Amygdala (tissue), 56 donors: ENCODE measurements at regions not wholly inside any gene's neighbourhood (a gene's known extent, or its start where the extent isn't known, plus 50 kb on each side); places are given as distances from the start of the nearest gene placed in this dataset.
A peak's percentile ranks its signal among the peaks of the same experiment; 100 is the strongest.

ENCODE experiments used
- DNase-seq, 56 donors: peaks; one replicate each; lab custom pipeline; 2025; lab: John Stamatoyannopoulos, UW

DNA sequence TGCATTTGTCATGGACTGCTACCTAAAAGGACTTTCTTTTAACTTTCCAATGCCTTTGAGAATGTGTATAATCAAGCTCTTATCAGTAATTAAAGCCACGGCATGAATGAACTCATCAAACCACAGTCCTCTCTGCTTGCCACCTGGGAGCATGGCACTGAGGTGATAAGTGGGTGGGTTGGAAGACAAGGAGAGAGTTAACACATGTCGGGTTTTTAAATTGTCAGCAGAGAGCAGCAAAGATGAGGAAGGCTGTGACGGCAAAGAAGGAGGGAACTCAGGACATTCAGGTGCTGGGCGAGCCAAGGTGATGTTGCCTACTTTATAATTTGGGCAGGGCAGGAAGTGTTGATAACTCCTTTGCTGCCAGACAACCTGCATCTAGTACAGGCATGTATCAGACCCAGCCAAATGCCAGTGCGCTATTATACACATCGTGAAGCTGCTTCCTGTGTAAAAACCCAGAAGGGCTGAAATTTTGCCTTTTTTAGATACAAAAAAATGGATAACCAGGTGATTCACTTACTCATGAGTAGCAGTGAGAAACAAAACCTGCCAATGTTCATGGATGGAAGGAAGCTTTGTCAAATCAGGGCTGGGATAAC, 269.1 kb downstream of the KIF4B start:
- no peak for DNase-seq

DNA sequence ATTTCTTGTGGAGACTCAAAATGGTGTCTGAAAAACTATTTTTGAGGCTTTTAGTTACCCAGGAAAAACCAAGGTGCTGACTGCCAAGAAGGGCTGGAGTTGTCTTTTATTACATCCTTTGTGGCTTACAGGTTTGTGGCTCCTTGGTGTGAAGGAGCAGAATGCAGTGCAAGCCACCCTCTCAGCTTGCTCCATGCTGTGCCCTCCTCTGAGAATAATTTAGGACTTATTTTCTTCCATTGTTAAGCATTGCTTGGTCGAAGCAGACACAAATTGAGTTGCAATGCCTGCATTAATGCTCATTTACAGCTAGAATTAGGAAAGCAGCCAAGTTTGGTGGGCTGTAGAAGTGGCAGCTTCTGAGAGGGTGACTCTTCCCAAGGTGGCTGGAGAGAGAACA, 272.2 kb downstream of the KIF4B start:
- DNase-seq: no peak

DNA sequence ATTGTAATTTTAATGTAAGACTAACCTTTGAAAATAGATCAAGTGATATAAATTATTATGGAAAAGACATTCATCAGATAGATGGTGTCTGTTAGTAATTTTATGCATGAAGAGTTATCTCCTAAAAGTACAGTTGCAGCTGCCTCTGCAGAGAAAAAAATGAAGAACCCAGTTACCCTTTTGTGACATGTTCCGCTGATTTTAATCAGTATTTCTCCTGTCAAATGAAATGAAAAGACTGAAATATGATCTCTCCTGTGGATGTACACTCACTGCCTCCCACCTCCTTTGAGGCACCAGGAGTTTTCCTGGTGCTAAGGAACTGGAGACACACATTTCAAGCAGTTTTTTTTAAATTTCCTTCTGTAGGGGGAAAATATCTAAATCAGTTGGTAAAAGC, 277.4 kb downstream of the KIF4B start:
- no peak for DNase-seq

DNA sequence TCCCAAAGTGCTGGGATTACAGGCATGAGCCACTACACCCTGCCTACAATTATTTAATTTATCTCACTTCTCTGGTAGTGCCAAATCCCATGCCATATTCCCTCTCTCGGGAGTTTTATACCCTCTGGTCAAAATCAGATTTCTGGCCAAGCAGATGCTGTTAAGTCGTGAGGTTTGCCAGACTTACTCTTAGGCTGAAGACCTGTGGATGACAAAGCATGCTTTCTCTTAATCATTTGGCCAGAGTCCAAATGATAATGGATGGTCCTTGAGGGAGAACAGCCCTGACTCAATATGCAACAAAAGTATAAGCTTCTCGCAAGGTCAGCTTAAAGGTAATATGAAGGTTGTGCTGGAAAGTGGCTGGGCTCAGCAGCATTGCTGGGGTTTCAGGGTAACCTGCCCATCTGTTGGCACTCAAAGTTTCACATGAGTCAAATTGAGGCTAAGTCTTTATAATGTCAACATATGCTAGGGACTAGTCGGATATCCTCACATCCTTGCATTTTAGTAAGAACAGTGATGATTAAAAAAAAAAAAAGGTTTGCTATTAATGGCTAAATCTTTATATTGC, 280.1 kb downstream of the KIF4B start:
- no peak for DNase-seq

DNA sequence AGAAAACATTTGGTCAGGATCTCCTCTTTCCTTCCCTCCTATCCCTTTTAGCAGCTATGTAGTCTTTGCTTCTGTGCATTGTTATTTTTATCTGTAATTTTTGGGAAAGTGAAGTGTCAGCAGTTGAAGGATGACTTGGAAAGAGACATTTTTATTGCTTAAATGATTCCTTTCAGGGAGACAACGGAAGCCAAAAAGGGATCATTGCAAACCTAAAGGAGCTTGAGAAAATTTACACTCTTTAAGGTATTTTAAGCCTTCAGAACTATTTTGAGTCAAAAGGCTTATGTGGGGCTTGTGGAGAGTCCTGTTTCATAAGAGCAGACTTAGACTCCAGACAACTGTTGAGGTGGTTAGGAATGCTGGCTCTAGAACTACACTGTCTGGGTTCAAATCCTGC, 281.6 kb downstream of the KIF4B start:
- DNase-seq: no peak

DNA sequence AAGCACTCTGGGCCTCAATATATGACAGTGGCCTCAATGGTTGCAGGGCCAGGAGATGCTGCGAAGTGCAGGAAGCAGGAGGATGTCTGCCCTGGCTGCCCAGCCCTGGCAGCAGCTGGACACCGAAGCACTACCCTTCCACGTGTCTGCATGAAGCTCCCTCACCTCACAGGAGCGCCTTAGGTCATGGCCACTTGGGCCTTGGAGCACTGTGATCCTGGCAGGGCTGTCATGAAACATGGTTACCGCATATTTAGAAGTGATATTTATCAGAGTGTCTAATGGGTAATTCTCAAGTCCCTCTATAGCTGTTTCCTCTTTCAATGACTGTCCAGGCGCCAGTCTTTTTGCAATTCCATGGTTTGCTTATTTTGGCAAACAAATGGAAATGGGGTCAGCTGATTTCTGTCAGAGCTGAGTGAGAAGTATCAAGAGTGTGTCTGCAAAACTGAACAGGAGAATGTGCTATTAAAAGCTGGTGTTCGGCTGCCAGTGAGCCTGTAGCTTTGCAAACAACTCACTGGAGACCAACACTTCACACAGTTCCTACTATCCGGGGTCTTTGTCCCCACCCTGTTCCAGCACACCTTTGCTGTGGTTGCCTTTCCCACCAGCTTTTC, 285.9 kb downstream of the KIF4B start:
- DNase-seq: no peak

DNA sequence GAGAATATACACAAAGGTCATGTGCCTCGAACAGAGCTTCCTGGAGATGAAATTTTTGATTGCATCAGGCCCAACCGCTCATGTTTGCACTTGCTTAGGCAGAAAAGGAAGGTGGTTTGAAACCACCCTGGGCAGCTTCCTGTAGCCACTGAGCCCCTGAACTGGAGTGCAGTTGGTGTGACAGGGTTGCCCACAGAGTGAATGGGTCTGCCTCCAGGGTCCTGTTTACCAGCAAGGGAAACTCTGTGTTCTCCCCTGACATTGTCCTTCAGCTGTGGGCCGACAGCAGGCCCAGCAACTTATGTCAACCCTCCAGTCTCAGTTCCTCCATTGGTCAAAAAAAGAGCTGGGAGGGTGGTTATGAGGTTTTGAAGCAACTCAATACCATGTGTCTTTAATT, 289.6 kb downstream of the KIF4B start:
- no peak for DNase-seq

DNA sequence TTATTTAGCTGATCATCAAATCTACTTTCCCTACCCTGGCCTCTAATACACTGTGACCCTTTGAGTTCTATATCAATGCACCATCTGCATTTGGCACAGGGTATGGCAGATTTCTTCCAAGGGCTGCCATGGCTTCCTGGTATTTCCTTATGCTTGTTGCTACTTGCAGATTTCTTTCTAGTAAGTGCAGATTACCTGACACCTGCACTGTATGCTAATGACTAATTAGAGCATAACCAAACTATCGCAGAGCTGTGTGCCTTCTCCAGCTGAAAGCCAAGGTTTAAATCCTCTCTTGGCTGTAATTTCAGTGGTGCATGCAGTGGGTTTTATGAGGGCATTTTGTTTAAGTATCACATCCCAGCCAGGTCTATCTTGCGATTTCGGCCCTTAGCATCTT, 293.7 kb downstream of the KIF4B start:
- no peak for DNase-seq

DNA sequence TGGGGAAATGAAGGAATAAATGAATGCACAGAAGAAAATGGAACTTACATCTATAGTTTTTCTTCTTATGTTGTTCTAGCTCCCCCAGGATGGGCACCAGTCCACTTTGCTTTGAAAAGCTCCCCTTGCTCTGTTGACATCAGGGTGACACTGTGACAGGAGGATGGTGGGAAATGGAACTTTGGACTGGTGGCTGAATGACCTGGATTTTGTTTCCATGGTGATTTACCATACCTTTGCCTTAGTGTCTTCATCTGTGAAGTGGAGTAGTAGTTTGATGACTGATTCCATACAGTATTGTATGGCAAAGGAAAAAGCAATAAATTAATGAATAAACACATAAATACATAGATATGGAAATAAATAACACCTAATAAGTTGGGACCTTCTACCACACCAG, 294.7 kb downstream of the KIF4B start:
- DNase-seq: no peak

DNA sequence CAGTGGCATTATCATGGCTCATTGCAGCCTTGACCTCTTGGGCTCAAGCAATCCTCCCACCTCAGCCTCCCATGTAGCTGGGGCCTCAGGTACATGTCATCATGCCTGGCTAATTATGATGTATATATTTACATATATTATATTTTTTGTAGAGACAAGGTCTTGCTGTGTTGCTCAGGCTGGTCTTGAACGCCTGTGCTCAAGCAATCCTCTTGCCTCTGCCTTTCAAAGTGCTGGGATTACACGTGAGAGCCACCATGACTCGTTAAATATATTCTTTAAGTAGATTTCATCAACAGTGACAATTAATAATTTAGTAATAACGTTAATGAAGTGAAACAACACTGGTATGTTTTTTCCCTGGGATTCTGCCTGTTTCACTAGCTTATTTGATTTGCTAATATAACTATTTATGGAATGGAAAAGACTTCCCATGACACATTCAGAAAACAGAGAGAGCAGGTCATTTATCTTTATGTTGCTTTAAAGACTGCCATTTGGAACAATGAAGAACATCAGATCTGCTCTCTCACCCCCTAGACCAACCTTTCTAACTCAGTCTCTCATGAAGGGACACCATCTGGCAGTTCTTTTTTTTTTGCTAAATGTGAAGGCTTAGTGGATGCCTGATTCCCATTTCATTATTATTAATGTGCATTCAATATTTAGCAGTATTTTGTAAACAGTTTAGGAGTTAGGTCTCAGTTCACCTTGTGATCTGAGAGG, 295.6 kb downstream of the KIF4B start:
- no peak for DNase-seq

DNA sequence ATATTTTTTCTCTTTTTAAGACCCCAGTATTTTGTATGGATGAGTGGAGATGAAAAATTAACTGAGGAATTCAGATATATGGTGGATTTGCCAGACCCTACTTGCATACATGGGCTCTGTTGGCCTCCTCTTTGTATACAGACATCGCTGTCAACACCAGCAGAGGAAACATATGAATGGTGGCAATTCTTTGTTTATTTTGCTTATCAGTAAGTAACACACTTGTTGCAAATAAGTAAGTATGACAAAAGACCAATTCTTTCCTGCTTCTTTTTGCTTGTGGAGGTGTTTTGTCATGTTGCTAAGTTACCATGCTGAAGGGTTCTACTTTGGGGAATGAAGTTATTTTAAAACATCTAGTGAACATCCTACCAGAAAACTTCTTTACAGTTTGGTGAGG, 298.2 kb downstream of the KIF4B start:
- DNase-seq: no peak

DNA sequence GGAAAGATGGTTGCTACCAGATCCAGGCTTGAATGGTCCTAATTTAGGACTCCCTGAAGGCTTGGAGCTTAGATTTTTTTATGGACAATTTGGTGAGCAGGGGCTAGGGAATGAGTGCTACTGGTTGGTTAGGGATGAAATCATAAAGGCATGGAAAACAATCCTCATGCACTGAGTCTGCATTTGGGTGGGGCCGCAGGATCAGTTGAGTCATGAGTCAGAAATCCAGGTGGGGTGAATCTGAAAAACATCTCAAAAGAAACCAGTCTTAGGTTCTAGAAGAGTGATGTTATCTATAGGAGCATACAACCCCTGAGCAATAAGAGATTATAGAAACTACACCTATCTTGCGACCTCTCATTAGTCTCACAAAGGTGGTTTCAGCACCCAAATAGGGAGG, 300.0 kb downstream of the KIF4B start:
- no peak for DNase-seq

DNA sequence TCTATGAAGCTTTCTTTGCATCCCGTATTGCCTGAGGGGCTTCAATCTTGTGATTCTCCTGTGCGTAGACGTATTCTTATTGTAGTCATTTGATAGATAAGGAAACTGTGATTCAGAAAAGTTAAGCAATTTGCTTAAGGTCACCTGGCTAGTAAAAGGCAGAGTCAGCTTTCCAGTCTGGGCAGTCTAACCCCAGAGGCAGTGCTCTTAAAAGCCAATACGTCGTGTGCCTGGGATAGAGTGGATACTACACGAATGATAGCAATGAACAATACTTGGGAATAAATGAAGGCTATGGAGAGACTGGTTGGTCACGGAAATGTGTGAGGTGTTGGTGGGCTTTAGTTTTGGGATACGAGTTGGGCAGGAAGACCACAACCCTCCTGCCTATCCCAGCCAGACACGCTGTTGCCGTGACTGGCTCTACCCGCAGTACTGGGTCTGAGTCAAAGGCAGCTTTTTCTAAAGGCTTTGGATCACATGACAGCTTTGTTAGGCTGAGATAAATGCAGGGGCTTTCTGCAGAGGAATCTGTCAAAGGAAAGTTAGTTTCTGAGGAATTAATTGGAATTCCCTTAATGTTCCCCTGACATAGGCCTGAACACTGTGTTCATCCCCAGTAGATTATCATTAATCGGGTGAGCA, 302.6 kb downstream of the KIF4B start:
- DNase-seq: no peak

DNA sequence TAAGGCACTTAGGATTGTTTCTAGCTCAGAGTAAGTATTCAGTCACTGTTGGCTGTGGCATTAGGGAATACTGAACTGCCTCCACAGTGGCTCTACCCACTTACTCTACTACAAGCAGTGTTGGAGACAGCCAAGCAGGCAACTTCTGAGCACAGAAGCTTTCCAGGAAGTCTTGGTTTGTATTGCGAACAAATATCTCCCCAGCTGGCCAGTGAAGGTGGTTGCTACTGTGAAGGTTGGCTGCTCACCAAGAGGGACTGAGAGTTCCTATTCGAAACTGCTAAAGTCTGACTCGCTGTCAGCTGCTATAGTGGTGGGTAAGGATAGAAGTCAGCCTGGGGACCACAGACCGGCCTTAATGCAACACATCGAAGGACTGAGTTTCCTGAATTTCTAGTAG, 319.1 kb downstream of the KIF4B start:
- DNase-seq: peak in 2 of 56 donors; percentile 1 to 3

DNA sequence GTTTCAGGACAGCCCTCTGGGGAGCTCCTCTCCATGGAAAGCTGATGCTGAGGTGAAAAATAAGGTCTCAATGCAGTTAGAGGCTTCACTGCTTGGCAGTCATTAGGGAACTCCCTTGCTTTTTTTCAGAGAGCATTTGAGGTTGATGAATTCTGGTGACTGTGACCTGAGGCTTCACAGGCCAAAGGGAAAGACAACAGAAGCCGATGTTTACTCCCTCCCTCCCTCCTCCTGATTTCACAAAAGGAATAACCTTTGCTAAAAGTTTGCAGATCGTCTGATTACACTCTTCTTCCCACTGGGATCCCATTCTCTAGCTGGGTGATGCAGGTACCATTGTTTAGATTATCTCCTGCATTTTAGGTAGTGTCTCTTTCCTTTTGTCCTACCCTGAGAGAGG, 329.4 kb downstream of the KIF4B start:
- DNase-seq: no peak

DNA sequence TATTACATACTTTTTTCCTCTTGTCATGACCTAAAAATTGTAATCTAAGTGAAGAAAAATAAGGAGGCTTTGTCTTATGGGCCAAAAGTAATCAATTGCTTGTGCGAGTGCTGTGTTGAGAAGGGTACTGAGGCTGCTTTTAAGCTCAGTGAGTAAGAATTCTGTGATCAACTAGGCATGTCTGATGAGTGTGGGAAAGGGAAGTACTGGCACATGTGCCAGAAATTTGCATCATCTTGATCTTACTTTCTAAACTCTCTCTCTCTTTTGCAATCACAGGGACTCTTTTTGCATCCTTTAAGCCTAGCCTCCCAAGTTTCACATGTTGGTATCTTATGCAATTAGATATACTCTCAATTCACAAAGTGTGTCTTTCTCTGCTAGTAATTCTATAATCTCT, 329.9 kb downstream of the KIF4B start:
- no peak for DNase-seq

DNA sequence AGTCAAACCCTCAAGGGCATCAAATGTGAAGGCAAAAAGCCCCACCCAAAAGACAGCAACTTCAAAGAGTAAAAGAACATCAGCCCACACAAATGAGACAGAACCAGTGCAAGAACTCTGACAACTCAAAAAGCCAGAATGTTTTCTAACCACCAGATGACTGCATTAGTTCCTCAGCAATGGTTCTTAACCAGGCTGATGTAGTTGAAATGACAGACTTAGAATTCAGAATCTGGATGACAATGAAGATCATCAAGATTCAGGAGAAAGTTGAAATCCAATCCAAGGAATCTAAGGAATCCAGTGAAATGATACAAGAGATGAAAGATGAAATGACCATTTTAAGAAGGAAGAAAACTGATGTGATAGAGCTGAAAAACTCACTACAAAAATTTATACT, 339.7 kb downstream of the KIF4B start:
- no peak for DNase-seq

DNA sequence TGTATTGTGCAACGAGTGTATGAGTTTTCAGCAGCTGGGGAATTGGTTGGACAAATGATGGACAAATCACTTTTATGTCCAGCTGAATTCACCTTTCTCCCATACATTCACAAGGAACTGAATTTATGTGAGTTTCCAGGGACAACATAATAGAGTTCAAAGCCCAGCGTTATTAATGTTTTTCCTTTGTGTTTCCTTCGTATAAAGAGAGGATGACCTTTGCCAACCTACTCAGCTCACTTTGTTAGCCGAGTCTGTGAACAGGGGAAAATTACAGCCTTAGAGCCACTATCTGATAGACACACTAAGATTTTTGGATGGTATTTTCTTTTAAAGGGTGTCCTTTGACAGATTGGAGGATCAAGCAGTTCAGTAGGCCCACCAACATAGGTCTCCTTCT, 352.5 kb downstream of the KIF4B start:
- DNase-seq: no peak

DNA sequence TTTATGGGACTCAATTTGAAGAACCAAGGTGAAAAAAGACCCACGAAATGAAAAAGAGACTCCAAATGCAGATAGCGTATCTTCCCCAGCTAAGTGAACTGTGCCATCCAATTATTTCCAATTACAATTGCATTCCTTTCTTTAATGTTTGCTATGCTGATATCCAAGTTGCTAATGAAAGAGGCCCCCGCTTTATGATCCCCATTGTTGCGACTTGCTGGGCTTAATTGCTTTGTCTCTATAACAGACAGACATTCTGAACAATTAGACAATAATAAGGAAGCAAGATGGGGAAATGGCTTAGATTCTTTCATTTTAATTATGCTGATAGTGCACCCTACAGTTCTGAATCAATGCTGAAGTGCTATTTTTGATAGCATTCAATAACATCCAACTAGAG, 354.3 kb downstream of the KIF4B start:
- DNase-seq: no peak

DNA sequence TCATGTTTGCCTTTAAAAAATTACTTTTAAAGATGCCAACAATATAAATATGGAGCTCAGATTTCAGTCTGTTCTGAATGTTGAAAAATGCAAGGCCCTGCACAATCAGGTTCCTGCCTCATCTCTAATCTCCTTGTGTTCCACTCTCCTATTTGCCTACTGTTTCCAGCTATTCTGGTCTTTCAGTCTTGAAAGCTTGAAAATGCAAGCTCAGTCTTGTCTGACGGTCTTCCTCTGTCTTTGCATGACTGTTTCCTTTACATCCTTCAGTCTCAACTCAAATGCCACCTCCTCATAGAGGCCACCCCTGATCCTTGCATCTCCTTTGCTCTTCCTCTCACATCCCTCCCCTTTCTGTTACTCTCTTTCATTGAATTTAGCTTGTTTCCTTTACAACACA, 354.9 kb downstream of the KIF4B start:
- no peak for DNase-seq

DNA sequence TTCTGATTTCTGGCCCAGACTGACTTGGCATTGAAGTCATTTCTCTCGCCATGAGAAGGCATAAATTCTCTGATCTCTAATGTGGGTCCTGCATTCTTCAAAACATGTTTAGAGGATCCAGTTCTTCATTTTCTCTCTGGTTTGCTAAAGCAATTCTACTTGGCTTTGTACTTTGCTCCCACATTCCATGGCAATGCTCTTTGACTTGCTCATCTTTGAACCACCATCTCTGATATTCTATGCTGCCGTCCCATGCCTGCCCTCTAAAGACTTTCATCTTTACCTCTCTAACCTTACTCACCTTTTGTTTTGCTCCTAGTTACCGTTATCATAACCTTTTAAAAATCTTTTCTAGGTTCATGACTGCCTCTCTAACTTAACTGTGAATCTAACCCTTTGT, 366.9 kb downstream of the KIF4B start:
- DNase-seq: no peak
